ENCODE measurements at regions not wholly inside any gene's neighbourhood (a gene's known extent, or its start where the extent isn't known, plus 50 kb on each side); places are given as distances from the start of the nearest gene placed in this dataset.

DNA sequence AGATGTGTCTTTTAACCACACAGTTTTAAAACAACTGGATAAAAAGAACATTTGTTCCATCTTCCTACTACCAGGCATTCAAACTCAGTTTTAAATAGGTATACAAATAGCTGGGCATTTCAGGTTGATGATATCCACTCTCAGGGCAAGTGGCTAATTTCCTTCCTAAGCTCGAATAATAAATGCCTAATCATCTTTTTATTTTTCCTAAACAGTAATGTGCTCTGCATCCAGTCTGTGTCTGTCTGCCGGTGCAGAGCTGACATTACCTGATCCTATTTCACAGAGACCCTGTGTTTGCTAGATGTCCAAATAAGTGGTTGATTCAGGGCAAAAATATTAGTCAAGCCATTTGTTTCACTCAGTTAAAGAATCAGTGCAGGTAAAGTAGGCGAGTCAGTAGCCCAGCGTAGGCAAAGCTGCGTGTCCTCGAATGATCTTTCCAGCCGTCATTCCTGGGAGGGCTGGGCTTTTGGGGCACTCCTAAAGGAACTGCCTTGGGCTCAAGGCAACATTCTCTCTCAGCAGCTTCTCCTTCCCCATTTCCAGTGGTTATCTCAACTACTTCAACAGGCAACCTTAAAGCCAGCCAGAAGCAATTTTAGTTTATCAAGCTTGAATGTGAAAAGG lies 74.2 kb upstream of the BMP2 start:
- H3K27me3 ChIP-seq, result no peaks in the 10 kb centered on the region
- no peaks in the 10 kb centered on the region for H3K9me3 ChIP-seq
- ATAC-seq (ENCODE audit: low FRiP score in 2 of 2) (no peak), DNase-seq (no peak)
- H3K27ac ChIP-seq, result peak overlapping the region in 1 of 4 donors; percentile 42
- WGBS, 2 donors, result 50 to 71% methylated on average over 7 of the region's 7 CpGs
- TF ChIP-seq, protein P1, sequence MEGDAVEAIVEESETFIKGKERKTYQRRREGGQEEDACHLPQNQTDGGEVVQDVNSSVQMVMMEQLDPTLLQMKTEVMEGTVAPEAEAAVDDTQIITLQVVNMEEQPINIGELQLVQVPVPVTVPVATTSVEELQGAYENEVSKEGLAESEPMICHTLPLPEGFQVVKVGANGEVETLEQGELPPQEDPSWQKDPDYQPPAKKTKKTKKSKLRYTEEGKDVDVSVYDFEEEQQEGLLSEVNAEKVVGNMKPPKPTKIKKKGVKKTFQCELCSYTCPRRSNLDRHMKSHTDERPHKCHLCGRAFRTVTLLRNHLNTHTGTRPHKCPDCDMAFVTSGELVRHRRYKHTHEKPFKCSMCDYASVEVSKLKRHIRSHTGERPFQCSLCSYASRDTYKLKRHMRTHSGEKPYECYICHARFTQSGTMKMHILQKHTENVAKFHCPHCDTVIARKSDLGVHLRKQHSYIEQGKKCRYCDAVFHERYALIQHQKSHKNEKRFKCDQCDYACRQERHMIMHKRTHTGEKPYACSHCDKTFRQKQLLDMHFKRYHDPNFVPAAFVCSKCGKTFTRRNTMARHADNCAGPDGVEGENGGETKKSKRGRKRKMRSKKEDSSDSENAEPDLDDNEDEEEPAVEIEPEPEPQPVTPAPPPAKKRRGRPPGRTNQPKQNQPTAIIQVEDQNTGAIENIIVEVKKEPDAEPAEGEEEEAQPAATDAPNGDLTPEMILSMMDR (IDR thresholded peaks at IDR 0.05), result no peak
- TF ChIP-seq POLR2A (IDR thresholded peaks at IDR 0.05), result no peak
- TF ChIP-seq POLR2AphosphoS5 (IDR thresholded peaks at IDR 0.05), result no peak
- no peak for TF ChIP-seq EP300 (IDR thresholded peaks at IDR 0.05)
- no peak overlapping the region for H3K4me3 ChIP-seq
- peaks cover 0 to 12% (median 5%) of the 10 kb centered on the region in 4 donors for H3K4me1 ChIP-seq
- H3K36me3 ChIP-seq, result no peaks in the 10 kb centered on the region

DNA sequence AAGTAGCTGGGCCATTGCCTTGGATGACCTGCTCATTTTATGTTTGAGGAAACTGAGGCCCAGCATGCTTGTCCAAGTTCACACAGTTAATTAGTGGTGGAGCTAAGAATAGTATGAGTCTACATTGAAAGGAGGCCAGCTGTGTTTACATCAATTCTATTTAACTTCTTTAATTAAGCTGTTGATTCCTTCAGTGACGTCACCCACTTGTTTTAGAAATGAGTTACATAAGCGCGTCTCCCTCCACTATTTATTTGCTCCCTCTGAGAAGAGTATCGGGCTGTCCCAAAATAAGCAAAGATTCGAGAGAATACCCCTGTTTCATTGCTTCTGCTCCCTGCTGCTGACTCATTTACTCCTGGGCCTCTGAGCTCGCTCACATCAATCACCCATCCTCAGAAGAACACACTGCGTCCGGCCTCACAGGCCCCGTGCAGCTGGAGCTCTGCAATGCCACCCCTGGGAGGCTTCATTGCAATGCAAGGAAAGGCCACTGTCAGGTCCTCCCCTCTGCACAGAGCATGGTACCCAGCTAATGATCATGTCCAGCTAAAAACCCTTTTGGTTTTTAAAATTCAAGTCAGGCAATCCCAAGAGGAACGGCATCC lies 74.8 kb upstream of the BMP2 start:
- 56 to 66% methylated on average over 10 of the region's 10 CpGs for WGBS, 2 donors
- Histone ChIP-seq H3K9me3 (no peaks in the 10 kb centered on the region), H3K27me3 (no peaks in the 10 kb centered on the region), H3K36me3 (no peaks in the 10 kb centered on the region), H3K4me3 (no peak overlapping the region), H3K27ac (no peak overlapping the region), H3K4me1 (peaks cover 0 to 12% (median 5%) of the 10 kb centered on the region in 4 donors)
- TF ChIP-seq EP300 (IDR thresholded peaks at IDR 0.05), result no peak
- TF ChIP-seq, protein P1 (IDR thresholded peaks at IDR 0.05), result no peak
- no peak for TF ChIP-seq POLR2AphosphoS5 (IDR thresholded peaks at IDR 0.05)
- TF ChIP-seq POLR2A (IDR thresholded peaks at IDR 0.05), result no peak
- DNase-seq (peak in 1 of 2 donors; percentile 15), ATAC-seq (ENCODE audit: low FRiP score in 2 of 2) (peak in 1 of 2 donors; percentile 23)

DNA sequence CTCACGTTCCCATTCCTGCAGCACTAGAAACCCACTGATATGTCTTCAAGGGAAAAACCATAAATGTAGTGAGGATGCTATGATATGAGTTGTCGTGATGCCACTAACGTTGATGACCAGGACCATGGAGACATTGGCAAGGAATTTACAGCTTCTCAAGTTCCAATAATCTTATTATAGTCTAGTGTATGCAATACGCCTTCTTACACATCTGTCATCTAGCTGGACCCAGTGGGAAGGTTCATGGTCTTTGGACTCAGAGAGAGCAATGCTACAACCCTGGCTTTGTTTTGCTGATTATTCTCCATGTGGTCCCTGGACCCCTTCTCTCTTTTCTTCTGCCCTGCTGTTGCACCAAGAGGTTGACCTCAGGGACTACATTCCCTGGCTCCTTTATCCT lies 76.0 kb upstream of the BMP2 start:
- Histone ChIP-seq H3K27me3 (no peaks in the 10 kb centered on the region), H3K36me3 (no peaks in the 10 kb centered on the region), H3K27ac (no peak overlapping the region), H3K9me3 (no peaks in the 10 kb centered on the region), H3K4me1 (peaks cover 0 to 12% (median 5%) of the 10 kb centered on the region in 4 donors), H3K4me3 (no peak overlapping the region)
- ATAC-seq (ENCODE audit: low FRiP score in 2 of 2), result no peak
- TF ChIP-seq POLR2AphosphoS5 (IDR thresholded peaks at IDR 0.05) (no peak), EP300 (IDR thresholded peaks at IDR 0.05) (no peak), POLR2A (IDR thresholded peaks at IDR 0.05) (no peak)
- TF ChIP-seq, protein P1 (IDR thresholded peaks at IDR 0.05), result no peak
- no peak for DNase-seq
- 75 to 92% methylated on average over 4 of the region's 4 CpGs for WGBS, 2 donors

DNA sequence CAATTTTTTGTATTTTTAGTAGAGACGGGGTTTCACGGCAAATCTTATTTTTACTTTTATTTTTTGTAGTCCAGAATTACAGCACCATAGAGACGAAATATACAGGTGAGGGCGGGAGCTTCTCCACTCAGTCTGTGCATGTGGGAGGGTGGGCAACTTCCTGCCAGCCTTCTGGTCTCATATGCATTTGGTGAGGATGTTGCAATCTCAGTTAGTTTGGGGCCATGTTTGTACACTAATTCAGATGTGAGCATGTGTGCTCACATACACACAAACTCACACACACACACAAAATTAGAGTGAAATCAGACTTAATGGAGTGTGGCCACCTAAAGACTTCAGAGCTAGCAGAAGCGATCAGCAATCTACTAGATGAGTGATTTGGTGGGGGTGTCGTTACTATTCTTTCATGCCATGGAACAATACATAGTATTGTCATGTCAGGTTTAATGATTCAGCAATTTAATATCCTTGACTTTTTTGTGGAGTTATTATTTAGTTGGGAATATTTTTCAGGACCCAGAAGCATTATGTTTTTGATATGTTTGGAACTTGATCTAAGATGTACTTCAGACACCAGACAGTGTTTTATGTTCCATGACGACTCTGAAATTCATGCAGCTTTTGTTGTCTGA lies 78.0 kb upstream of the BMP2 start:
- Histone ChIP-seq H3K27me3 (no peaks in the 10 kb centered on the region), H3K27ac (no peak overlapping the region), H3K9me3 (no peaks in the 10 kb centered on the region), H3K36me3 (no peaks in the 10 kb centered on the region), H3K4me1 (peaks cover 0 to 12% (median 5%) of the 10 kb centered on the region in 4 donors), H3K4me3 (no peak overlapping the region)
- 86 to 89% methylated on average over 7 of the region's 7 CpGs for WGBS, 2 donors
- DNase-seq (no peak), ATAC-seq (ENCODE audit: low FRiP score in 2 of 2) (no peak)
- TF ChIP-seq POLR2AphosphoS5 (IDR thresholded peaks at IDR 0.05) (no peak), EP300 (IDR thresholded peaks at IDR 0.05) (no peak), POLR2A (IDR thresholded peaks at IDR 0.05) (no peak)
- TF ChIP-seq, protein P1 (IDR thresholded peaks at IDR 0.05), result no peak

All from upper lobe of left lung (tissue), 6 donors.